Activated CD8-positive, alpha-beta memory T cell treated with anti-CD3 and anti-CD28 coated beads, Interleukin-2, amount 10 ng/mL, durations not matched to agents 7 days and 5 days (primary cell): ENCODE measurements at regions not wholly inside any gene's neighbourhood (a gene's known extent, or its start where the extent isn't known, plus 50 kb on each side); places are given as distances from the start of the nearest gene placed in this dataset.

Experiments
- ATAC-seq: fragments of 150-1000 bp; cut with Tn5 transposase; one replicate; pipeline ENCODE4 v1.10.0; 2021; ENCODE audit warnings: moderate library complexity
- CTCF ChIA-PET: fragments of 350-600 bp; sonication (Branson Sonifier 250); formaldehyde crosslinking; loops from one replicate; lab custom pipeline; 2021; ENCODE audit warnings: antibody characterized with exemption; lab: Charles Lee
- DNase-seq: peaks from one replicate; pipeline ENCODE4 v3.0.0-alpha.2; 2020
- H3K27ac Mint-ChIP-seq: one replicate; pipeline ENCODE4 v1.8.0; 2021; ENCODE audit warnings: mild to moderate bottlenecking, mixed read lengths
- H3K27me3 Mint-ChIP-seq: one replicate; pipeline ENCODE4 v1.8.0; 2021; ENCODE audit warnings: mixed read lengths
- H3K36me3 Mint-ChIP-seq: one replicate; pipeline ENCODE4 v1.8.0; 2021; ENCODE audit warnings: mild to moderate bottlenecking, mixed read lengths
- H3K4me1 Mint-ChIP-seq: one replicate; pipeline ENCODE4 v1.8.0; 2021; ENCODE audit warnings: mixed read lengths
- H3K4me3 Mint-ChIP-seq: one replicate; pipeline ENCODE4 v1.8.0; 2021; ENCODE audit warnings: mild to moderate bottlenecking, moderate library complexity, mixed read lengths
- H3K9me3 Mint-ChIP-seq: one replicate; pipeline ENCODE4 v1.8.0; 2022; ENCODE audit warnings: low read depth, mixed read lengths

- DNase-seq (no peak), ATAC-seq (no peak)
- no peak overlapping the region for H3K27ac Mint-ChIP-seq
- no peaks in the 10 kb centered on the region for H3K27me3 Mint-ChIP-seq
- H3K4me3 Mint-ChIP-seq, result no peak overlapping the region
- no peaks in the 10 kb centered on the region for H3K4me1 Mint-ChIP-seq
- CTCF ChIA-PET, result no interaction called here
- H3K36me3 Mint-ChIP-seq, result no peaks in the 10 kb centered on the region
- no peaks in the 10 kb centered on the region for H3K9me3 Mint-ChIP-seq
These were observed 180.3 kb downstream of the TTLL2 start for GRCh38 chr6:167505199-167505598.

GRCh38 chr6:167505782-167506181 is 180.9 kb downstream of the TTLL2 start:
- Mint-ChIP-seq H3K27ac (no peak overlapping the region), H3K4me1 (no peaks in the 10 kb centered on the region), H3K9me3 (no peaks in the 10 kb centered on the region), H3K4me3 (no peak overlapping the region), H3K36me3 (no peaks in the 10 kb centered on the region), H3K27me3 (no peaks in the 10 kb centered on the region)
- no peak for DNase-seq
- ATAC-seq, result no peak
- CTCF ChIA-PET, result no interaction called here

- Mint-ChIP-seq H3K36me3 (no peaks in the 10 kb centered on the region), H3K27ac (no peak overlapping the region), H3K4me3 (no peak overlapping the region), H3K9me3 (no peaks in the 10 kb centered on the region), H3K27me3 (no peaks in the 10 kb centered on the region), H3K4me1 (no peaks in the 10 kb centered on the region)
- CTCF ChIA-PET, result no interaction called here
- no peak for DNase-seq
- no peak for ATAC-seq
These were observed 181.8 kb downstream of the TTLL2 start for GRCh38 chr6:167506443-167507301.

GRCh38 chr6:167507376-167507945 is 182.6 kb downstream of the TTLL2 start:
- Mint-ChIP-seq H3K4me3 (no peak overlapping the region), H3K36me3 (no peaks in the 10 kb centered on the region), H3K4me1 (no peaks in the 10 kb centered on the region), H3K27ac (no peak overlapping the region), H3K27me3 (no peaks in the 10 kb centered on the region), H3K9me3 (no peaks in the 10 kb centered on the region)
- ATAC-seq, result no peak
- CTCF ChIA-PET, result no interaction called here
- no peak for DNase-seq

- no peak overlapping the region for H3K27ac Mint-ChIP-seq
- H3K27me3 Mint-ChIP-seq, result no peaks in the 10 kb centered on the region
- H3K4me1 Mint-ChIP-seq, result no peaks in the 10 kb centered on the region
- H3K9me3 Mint-ChIP-seq, result no peaks in the 10 kb centered on the region
- no peak for DNase-seq
- no peak for ATAC-seq
- H3K4me3 Mint-ChIP-seq, result no peak overlapping the region
- CTCF ChIA-PET, result no interaction called here
- no peaks in the 10 kb centered on the region for H3K36me3 Mint-ChIP-seq
These were observed 184.3 kb downstream of the TTLL2 start for GRCh38 chr6:167508919-167509852.

- no peak overlapping the region for H3K27ac Mint-ChIP-seq
- CTCF ChIA-PET, result no interaction called here
- H3K9me3 Mint-ChIP-seq, result no peaks in the 10 kb centered on the region
These were observed 185.0 kb downstream of the TTLL2 start for GRCh38 chr6:167509853-167510220.

GRCh38 chr6:167510648-167511047 is 185.8 kb downstream of the TTLL2 start:
- Mint-ChIP-seq H3K27me3 (no peaks in the 10 kb centered on the region), H3K4me1 (no peaks in the 10 kb centered on the region), H3K27ac (no peak overlapping the region), H3K36me3 (no peaks in the 10 kb centered on the region), H3K4me3 (no peak overlapping the region), H3K9me3 (no peaks in the 10 kb centered on the region)
- DNase-seq (no peak), ATAC-seq (no peak)
- CTCF ChIA-PET, result no interaction called here

More at GRCh38 chr6:167509853-167510220, 185.0 kb downstream of the TTLL2 start:
- H3K27me3 Mint-ChIP-seq, result no peaks in the 10 kb centered on the region
- H3K36me3 Mint-ChIP-seq, result no peaks in the 10 kb centered on the region
- H3K4me3 Mint-ChIP-seq, result no peak overlapping the region
- no peaks in the 10 kb centered on the region for H3K4me1 Mint-ChIP-seq
- ATAC-seq (no peak), DNase-seq (no peak)

GRCh38 chr6:167512696-167513375 is 187.9 kb downstream of the TTLL2 start:
- ATAC-seq, result no peak
- H3K4me3 Mint-ChIP-seq, result no peak overlapping the region
- H3K27me3 Mint-ChIP-seq, result no peaks in the 10 kb centered on the region
- CTCF ChIA-PET, result no interaction called here
- H3K36me3 Mint-ChIP-seq, result no peaks in the 10 kb centered on the region
- DNase-seq, result no peak
- no peaks in the 10 kb centered on the region for H3K9me3 Mint-ChIP-seq
- H3K27ac Mint-ChIP-seq, result no peak overlapping the region
- H3K4me1 Mint-ChIP-seq, result no peaks in the 10 kb centered on the region

- Mint-ChIP-seq H3K36me3 (no peaks in the 10 kb centered on the region), H3K4me3 (no peak overlapping the region), H3K27me3 (no peaks in the 10 kb centered on the region), H3K27ac (no peak overlapping the region), H3K9me3 (no peaks in the 10 kb centered on the region), H3K4me1 (no peaks in the 10 kb centered on the region)
- ATAC-seq, result no peak
- CTCF ChIA-PET, result no interaction called here
- DNase-seq, result no peak
These were observed 188.9 kb downstream of the TTLL2 start for GRCh38 chr6:167513778-167514177.

- DNase-seq, result no peak
These were observed 189.6 kb downstream of the TTLL2 start for GRCh38 chr6:167514524-167514923.

GRCh38 chr6:167515873-167516507 is 191.1 kb downstream of the TTLL2 start:
- Mint-ChIP-seq H3K36me3 (no peaks in the 10 kb centered on the region), H3K27me3 (no peaks in the 10 kb centered on the region), H3K9me3 (no peaks in the 10 kb centered on the region), H3K27ac (no peak overlapping the region), H3K4me1 (no peaks in the 10 kb centered on the region), H3K4me3 (no peak overlapping the region)
- CTCF ChIA-PET, result no interaction called here
- no peak for DNase-seq
- ATAC-seq, result no peak

More at GRCh38 chr6:167514524-167514923, 189.6 kb downstream of the TTLL2 start:
- Mint-ChIP-seq H3K27ac (no peak overlapping the region), H3K9me3 (no peaks in the 10 kb centered on the region), H3K27me3 (no peaks in the 10 kb centered on the region), H3K4me1 (no peaks in the 10 kb centered on the region), H3K4me3 (no peak overlapping the region), H3K36me3 (no peaks in the 10 kb centered on the region)
- ATAC-seq, result no peak
- CTCF ChIA-PET, result no interaction called here

GRCh38 chr6:167517254-167517916 is 192.5 kb downstream of the TTLL2 start:
- Mint-ChIP-seq H3K9me3 (no peaks in the 10 kb centered on the region), H3K4me3 (no peak overlapping the region), H3K4me1 (no peaks in the 10 kb centered on the region), H3K27ac (no peak overlapping the region), H3K36me3 (no peaks in the 10 kb centered on the region), H3K27me3 (no peaks in the 10 kb centered on the region)
- DNase-seq, result no peak
- ATAC-seq, result no peak
- CTCF ChIA-PET, result no interaction called here
